HepG2 (cell line): ENCODE measurements at regions not wholly inside any gene's neighbourhood (a gene's known extent, or its start where the extent isn't known, plus 50 kb on each side); places are given as distances from the start of the nearest gene placed in this dataset.

Experiments used
- ATAC-seq: fragments of 200-7000 bp; cut with Tn5 transposase; 3 replicates; pipeline ENCODE4 v1.9.1; 2020; ENCODE audit warnings: mild to moderate bottlenecking, moderate library complexity
- BruUV-seq: library from RNA; stranded (reverse); fragments of 400-500 nt; replicated peaks from 2 replicates; lab custom pipeline; 2021; lab: Mats Ljungman, UMichigan
- CTCF ChIA-PET: fragments of 300-600 bp; formaldehyde crosslinking; extraction: SDS; loops from one replicate; lab custom pipeline; 2021; ENCODE audit warnings: low total read pairs, inconsistent platforms, low intra/inter-chr PET ratio; lab: Yijun Ruan, JAX
- POLR2A ChIA-PET: fragments of 350-600 bp; sonication (Branson Sonifier 250); formaldehyde crosslinking; loops from one replicate; lab custom pipeline; 2020; ENCODE audit warnings: antibody characterized with exemption, inconsistent platforms; lab: Yijun Ruan, JAX
- DNase-seq: peaks from one replicate; pipeline ENCODE4 v3.0.0-alpha.2; 2015; ENCODE audit warnings: low spot score
- FAIRE-seq: peaks from 3 replicates; lab custom pipeline; 2011; peaks lifted over from hg19 to GRCh38; lab: Jason Lieb, UNC
- H2AFZ ChIP-seq: one replicate; pipeline ENCODE4 v1.6.1; 2011; ENCODE audit warnings: low read length, inconsistent platforms
- H3K27ac ChIP-seq: fragments of 300-600 bp; 3 replicates; pipeline ENCODE4 v1.8.0; 2011; ENCODE audit warnings: mixed run types, mild to moderate bottlenecking, mixed read lengths, low read length, inconsistent platforms; ENCODE audit not compliant: insufficient read depth; ENCODE audit errors: extremely low read length
- H3K27me3 ChIP-seq, 2 experiments: fragments of 200-600 bp in 1 of 2; 2 replicates in 1 of 2; 3 replicates in 1 of 2; pipeline versions ENCODE4 v1.6.0 to v1.8.0; 2011; ENCODE audit warnings: low read length in 2 of 2, mild to moderate bottlenecking in 2 of 2, moderate library complexity in 2 of 2, inconsistent platforms in 1 of 2; ENCODE audit not compliant: insufficient read depth in 2 of 2, control insufficient read depth in 1 of 2
- H3K36me3 ChIP-seq, 2 experiments: fragments of 200-600 bp in 1 of 2; replicated peaks in 1 of 2; 2 replicates in 1 of 2; 3 replicates in 1 of 2; pipeline versions ENCODE4 v1.5.1 to v1.8.0; 2011; ENCODE audit warnings: low read length in 2 of 2, inconsistent platforms in 1 of 2; ENCODE audit not compliant: insufficient read depth in 2 of 2, control insufficient read depth in 1 of 2
- H3K4me1 ChIP-seq: 2 replicates; pipeline ENCODE4 v1.5.1; 2012; ENCODE audit warnings: low read length, inconsistent platforms; ENCODE audit not compliant: insufficient read depth
- H3K4me2 ChIP-seq: 2 replicates; pipeline ENCODE4 v1.6.0; 2011; ENCODE audit warnings: low read depth, low read length, inconsistent platforms
- H3K4me3 ChIP-seq, 3 experiments: fragments of 200-600 bp in 1 of 3; sonication (generic), shearing (Covaris generic) in 1 of 3; replicated peaks in 1 of 3; 2 replicates each; pipeline ENCODE4 v1.5.1; 2011 to 2016; ENCODE audit warnings: low read length in 3 of 3, inconsistent platforms in 2 of 3, low read depth in 2 of 3, mild to moderate bottlenecking in 2 of 3, control low read depth in 1 of 3, mixed read lengths in 1 of 3; ENCODE audit not compliant: insufficient read depth in 1 of 3
- H3K79me2 ChIP-seq: one replicate; pipeline ENCODE4 v1.6.1; 2011; ENCODE audit warnings: low read length, inconsistent platforms; ENCODE audit not compliant: insufficient read depth
- H3K9ac ChIP-seq: 2 replicates; pipeline ENCODE4 v1.6.0; 2011; ENCODE audit warnings: mild to moderate bottlenecking, low read depth, low read length, inconsistent platforms; ENCODE audit not compliant: insufficient read depth
- H3K9me3 ChIP-seq: 2 replicates; pipeline ENCODE4 v1.5.1; 2012; ENCODE audit warnings: mild to moderate bottlenecking, low read length
- H4K20me1 ChIP-seq: 2 replicates; pipeline ENCODE4 v1.6.0; 2011; ENCODE audit warnings: inconsistent platforms, mild to moderate bottlenecking, low read length, moderate library complexity; ENCODE audit not compliant: insufficient read depth
- RERE ChIP-seq: IDR thresholded peaks from 2 replicates; pipeline ENCODE4 v1.6.1; 2016; ENCODE audit warnings: low read depth, missing genetic modification reagents, missing compliant biosample characterization
- TEAD2 ChIP-seq: sonication (generic); formaldehyde crosslinking; IDR thresholded peaks from 2 replicates; pipeline ENCODE4 v1.9.0; 2021; ENCODE audit warnings: missing genetic modification reagents
- ZNF644 ChIP-seq: IDR thresholded peaks from 2 replicates; pipeline ENCODE4 v1.6.1; 2016; ENCODE audit warnings: low read depth
- WGBS: methylation state at CpG from one replicate; pipeline ENCODE4 v1.1.6; 2017; ENCODE audit warnings: low lambda C conversion rate; 5-methylcytosine and 5-hydroxymethylcytosine counted together
- in situ Hi-C: cut with HindIII; loops from 2 replicates; pipeline ENCODE4 v1.10.0; 2017; ENCODE audit warnings: low pct_unique_long_range_greater_than_20kb; ENCODE audit not compliant: extremely low pct_ligation_motif_present
- intact Hi-C: fragments of 100-400 bp; cut with micrococcal nuclease; formaldehyde crosslinking; loops from one replicate; pipeline ENCODE4 v1.10.0; 2022; ENCODE audit not compliant: unreplicated experiment
- TF ChIP-seq, protein P1 (sequence below): sonication (generic); formaldehyde crosslinking; IDR thresholded peaks from 2 replicates; pipeline ENCODE4 v1.5.1; 2020; ENCODE audit warnings: missing genetic modification reagents, mild to moderate bottlenecking, borderline replicate concordance

DNA sequence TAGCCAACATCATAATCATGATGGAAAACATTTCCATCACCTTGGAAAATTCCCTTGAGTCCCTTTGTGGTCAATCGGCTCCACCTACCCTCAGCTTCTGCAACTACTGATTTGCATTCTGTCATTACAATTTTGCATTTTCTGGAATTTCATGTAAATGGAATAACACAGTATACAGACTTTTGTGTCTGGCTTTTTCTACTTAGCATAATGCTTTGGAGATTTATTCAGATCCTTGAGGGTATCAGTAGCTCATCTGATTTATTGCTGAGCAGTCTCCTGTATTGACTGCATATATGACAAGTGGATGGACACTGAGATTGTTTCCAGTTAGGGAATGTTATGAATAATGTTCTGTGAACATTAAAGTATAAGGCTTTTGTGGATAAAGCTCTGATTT lies 358.3 kb downstream of the USP25 start:
- no peaks in the 10 kb centered on the region for H3K9me3 ChIP-seq
- H3K36me3 ChIP-seq = no peaks in the 10 kb centered on the region
- H3K4me2 ChIP-seq = no peak overlapping the region
- BruUV-seq = no TSS peak
- CTCF ChIA-PET = no interaction called here
- no peaks in the 10 kb centered on the region for H3K27me3 ChIP-seq
- ATAC-seq (no peak), DNase-seq (no peak), FAIRE-seq (no peak)
- in situ Hi-C loops = no loop called here
- WGBS = 0% methylated on average over 1 of the region's 1 CpG
- no peak overlapping the region for H3K27ac ChIP-seq
- no peaks in the 10 kb centered on the region for H4K20me1 ChIP-seq
- no peaks in the 10 kb centered on the region for H3K79me2 ChIP-seq
- TF ChIP-seq TEAD2 (CRISPR knock-in tag) = no peak
- no peak for TF ChIP-seq ZNF644 (CRISPR knock-in tag)
- TF ChIP-seq RERE (CRISPR knock-in tag) = no peak
- H3K4me3 ChIP-seq = no peak overlapping the region
- H3K4me1 ChIP-seq = no peaks in the 10 kb centered on the region
- POLR2A ChIA-PET = no interaction called here
- no peak overlapping the region for H2AFZ ChIP-seq
- H3K9ac ChIP-seq = no peak overlapping the region
- intact Hi-C loops = no loop called here

DNA sequence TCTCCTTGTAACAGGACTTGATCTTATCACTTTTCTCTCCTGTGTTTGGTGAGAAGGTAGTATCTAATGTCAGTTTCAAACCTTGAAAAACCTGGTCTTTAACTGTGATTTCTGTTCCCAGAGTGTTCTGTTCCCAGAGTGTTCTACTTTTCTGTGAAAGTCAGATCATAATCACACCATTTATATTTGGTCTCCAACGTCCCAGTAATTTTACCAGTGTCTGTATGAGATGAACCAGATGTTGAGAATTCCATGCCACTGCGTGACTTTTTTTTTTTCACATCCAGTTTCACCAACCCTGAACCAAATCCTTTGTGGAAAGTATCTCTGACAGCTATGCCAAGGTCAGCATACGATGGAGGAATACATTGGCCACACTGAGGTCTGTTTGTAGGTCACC lies 365.2 kb downstream of the USP25 start:
- no peak overlapping the region for H3K27ac ChIP-seq
- H2AFZ ChIP-seq = no peak overlapping the region
- H4K20me1 ChIP-seq = no peaks in the 10 kb centered on the region
- no peaks in the 10 kb centered on the region for H3K27me3 ChIP-seq
- no peaks in the 10 kb centered on the region for H3K9me3 ChIP-seq
- TF ChIP-seq, protein P1, sequence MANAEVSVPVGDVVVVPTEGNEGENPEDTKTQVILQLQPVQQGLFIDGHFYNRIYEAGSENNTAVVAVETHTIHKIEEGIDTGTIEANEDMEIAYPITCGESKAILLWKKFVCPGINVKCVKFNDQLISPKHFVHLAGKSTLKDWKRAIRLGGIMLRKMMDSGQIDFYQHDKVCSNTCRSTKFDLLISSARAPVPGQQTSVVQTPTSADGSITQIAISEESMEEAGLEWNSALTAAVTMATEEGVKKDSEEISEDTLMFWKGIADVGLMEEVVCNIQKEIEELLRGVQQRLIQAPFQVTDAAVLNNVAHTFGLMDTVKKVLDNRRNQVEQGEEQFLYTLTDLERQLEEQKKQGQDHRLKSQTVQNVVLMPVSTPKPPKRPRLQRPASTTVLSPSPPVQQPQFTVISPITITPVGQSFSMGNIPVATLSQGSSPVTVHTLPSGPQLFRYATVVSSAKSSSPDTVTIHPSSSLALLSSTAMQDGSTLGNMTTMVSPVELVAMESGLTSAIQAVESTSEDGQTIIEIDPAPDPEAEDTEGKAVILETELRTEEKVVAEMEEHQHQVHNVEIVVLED = no peak
- intact Hi-C loops (no loop called here), in situ Hi-C loops (no loop called here)
- CTCF ChIA-PET = no interaction called here
- H3K4me1 ChIP-seq = no peaks in the 10 kb centered on the region
- H3K79me2 ChIP-seq = no peaks in the 10 kb centered on the region
- 6% methylated on average over 3 of the region's 3 CpGs for WGBS
- H3K36me3 ChIP-seq = no peaks in the 10 kb centered on the region
- H3K4me2 ChIP-seq = no peak overlapping the region
- FAIRE-seq (no peak), ATAC-seq (no peak), DNase-seq (no peak)
- POLR2A ChIA-PET = no interaction called here
- BruUV-seq = no TSS peak
- H3K4me3 ChIP-seq = no peak overlapping the region
- no peak overlapping the region for H3K9ac ChIP-seq
